Stimulated activated naive CD8-positive, alpha-beta T cell treated with anti-CD3 and anti-CD28 coated beads, Interleukin-15, Interleukin-2, amounts not matched to agents 100 ng/mL and 50 ng/mL, for 24 hours (primary cell): ENCODE measurements at regions not wholly inside any gene's neighbourhood (a gene's known extent, or its start where the extent isn't known, plus 50 kb on each side); places are given as distances from the start of the nearest gene placed in this dataset.

Experiments
- H3K27ac Mint-ChIP-seq: one replicate; pipeline ENCODE4 v1.8.0; 2021; ENCODE audit warnings: mild to moderate bottlenecking, mixed read lengths
- H3K27me3 Mint-ChIP-seq: one replicate; pipeline ENCODE4 v1.8.0; 2021; ENCODE audit warnings: mixed read lengths
- H3K36me3 Mint-ChIP-seq: one replicate; pipeline ENCODE4 v1.8.0; 2021; ENCODE audit warnings: low read depth, mixed read lengths
- H3K4me1 Mint-ChIP-seq: one replicate; pipeline ENCODE4 v1.8.0; 2021; ENCODE audit warnings: low read depth, mixed read lengths
- H3K4me3 Mint-ChIP-seq: one replicate; pipeline ENCODE4 v1.8.0; 2021; ENCODE audit warnings: mild to moderate bottlenecking, mixed read lengths
- H3K9me3 Mint-ChIP-seq: one replicate; pipeline ENCODE4 v1.8.0; 2021; ENCODE audit warnings: mixed read lengths

DNA sequence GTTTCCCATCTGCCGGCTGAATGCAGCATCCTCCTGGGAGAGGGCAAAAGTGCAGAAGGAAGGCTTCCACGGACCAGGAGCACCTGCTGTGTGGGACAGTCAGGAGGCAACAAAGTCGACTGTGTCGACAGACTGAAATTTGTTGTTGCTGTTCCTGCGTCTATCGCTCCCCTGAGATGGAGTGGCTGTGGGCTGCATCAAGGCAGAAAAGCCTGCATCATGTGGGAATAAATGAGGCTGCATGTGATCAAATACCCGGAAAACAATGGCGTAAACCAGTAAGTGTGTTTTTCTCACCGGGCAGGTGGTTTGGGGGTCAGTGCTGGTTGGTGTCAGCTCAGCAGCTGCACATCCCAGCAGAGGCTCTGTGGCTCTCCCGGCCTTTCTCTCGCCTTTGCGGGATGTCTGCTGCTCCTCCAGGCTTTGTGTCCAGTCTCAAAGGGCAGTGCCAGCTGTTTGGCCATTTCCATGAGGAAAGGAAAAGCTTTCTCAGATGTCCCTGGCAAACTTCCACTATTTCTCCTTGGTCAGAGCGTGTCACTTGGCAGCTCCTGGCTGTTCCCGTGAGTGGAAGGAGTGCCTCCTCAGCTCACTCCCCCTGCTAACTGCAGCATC is 262.4 kb downstream of the NDUFA10 start:
- no peak overlapping the region for H3K27ac Mint-ChIP-seq
- H3K9me3 Mint-ChIP-seq: no peaks in the 10 kb centered on the region
- no peak overlapping the region for H3K4me3 Mint-ChIP-seq

DNA sequence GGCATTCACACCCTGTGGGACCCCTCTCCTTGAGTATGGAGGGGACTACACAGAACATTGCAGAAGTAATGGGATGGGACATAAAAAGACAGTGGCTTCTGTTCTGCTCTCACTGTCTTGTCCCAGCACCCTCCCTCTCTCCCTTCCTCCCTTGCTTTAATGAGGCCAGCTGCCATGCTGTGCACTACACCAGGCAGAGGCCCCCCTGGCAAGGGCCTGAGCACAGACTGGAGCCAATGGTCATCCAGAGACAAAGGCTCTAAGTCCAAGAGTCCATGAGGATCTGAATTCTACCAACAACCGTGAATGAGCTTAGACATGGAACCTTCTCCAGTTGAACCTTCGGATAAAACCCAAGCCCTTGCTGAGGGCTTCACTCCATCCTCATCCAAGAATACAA is 263.0 kb downstream of the NDUFA10 start:
- Mint-ChIP-seq H3K27ac (no peak overlapping the region), H3K4me3 (no peak overlapping the region), H3K36me3 (no peaks in the 10 kb centered on the region), H3K4me1 (peaks cover 4% of the 10 kb centered on the region), H3K9me3 (no peaks in the 10 kb centered on the region), H3K27me3 (no peaks in the 10 kb centered on the region)

More for the DNA sequence above, 262.4 kb downstream of the NDUFA10 start:
- H3K4me1 Mint-ChIP-seq: no peaks in the 10 kb centered on the region
- no peaks in the 10 kb centered on the region for H3K27me3 Mint-ChIP-seq
- no peaks in the 10 kb centered on the region for H3K36me3 Mint-ChIP-seq

- no peaks in the 10 kb centered on the region for H3K9me3 Mint-ChIP-seq
- no peaks in the 10 kb centered on the region for H3K27me3 Mint-ChIP-seq
- H3K4me1 Mint-ChIP-seq: peaks cover 9% of the 10 kb centered on the region
- no peaks in the 10 kb centered on the region for H3K36me3 Mint-ChIP-seq
- H3K27ac Mint-ChIP-seq: no peak overlapping the region
- H3K4me3 Mint-ChIP-seq: no peak overlapping the region
Measured at GRCh38 chr2:239760596-239760995, 264.5 kb downstream of the NDUFA10 start.

GRCh38 chr2:239758279-239758877 is 266.8 kb downstream of the NDUFA10 start:
- H3K4me3 Mint-ChIP-seq: no peak overlapping the region
- peaks cover 9% of the 10 kb centered on the region for H3K4me1 Mint-ChIP-seq
- H3K9me3 Mint-ChIP-seq: no peaks in the 10 kb centered on the region
- H3K27me3 Mint-ChIP-seq: no peaks in the 10 kb centered on the region
- H3K36me3 Mint-ChIP-seq: no peaks in the 10 kb centered on the region
- no peak overlapping the region for H3K27ac Mint-ChIP-seq

DNA sequence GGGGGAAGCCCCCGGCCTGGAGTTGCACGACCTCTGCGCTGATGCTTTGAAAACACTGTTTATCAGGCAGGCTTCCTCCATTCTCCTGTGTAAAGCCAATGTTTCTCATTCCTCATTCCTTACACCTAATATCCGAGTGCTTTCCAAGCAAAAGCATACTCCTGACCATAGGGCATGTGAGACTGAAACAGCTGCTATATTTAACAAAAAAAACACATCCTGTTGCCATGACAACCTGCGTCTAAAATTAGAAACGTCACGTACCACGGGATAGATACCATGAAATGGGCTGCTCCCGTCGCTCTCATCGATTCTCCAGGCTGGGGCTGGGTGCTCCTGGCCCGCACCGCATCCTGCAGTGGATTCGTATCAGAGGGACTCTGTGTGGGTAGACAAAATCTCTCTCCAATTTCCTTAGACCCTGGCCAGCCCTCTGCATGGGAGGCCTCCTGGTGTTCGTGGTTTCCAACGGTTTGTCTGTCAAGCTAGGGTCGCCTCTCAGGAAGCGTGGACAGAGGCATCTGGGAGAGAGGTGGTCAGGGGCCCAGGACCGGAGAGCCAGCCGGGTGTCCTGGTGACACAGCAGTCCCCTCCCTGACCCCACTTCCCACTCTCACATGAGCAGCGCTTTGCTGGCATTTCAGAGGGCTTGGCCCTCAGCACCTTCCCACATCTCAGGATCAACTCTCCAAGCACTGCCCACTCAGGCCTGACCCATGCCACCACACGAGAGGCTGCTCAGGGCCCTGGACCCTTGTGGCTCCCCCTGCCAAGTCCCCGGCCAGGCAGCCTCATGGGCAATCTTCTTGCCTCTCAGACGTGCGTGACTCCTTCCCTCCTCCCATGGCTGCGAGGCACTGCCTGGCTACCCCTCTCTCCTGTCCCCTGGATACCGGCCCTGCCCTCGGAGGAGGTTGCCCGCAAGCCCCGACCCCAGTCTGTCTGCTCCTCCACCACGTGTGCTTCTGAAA is 268.1 kb downstream of the NDUFA10 start:
- H3K4me3 Mint-ChIP-seq: no peak overlapping the region

GRCh38 chr2:239756031-239756789 is 268.9 kb downstream of the NDUFA10 start:
- no peaks in the 10 kb centered on the region for H3K27me3 Mint-ChIP-seq
- no peak overlapping the region for H3K27ac Mint-ChIP-seq
- H3K9me3 Mint-ChIP-seq: no peaks in the 10 kb centered on the region

More for the DNA sequence above, 268.1 kb downstream of the NDUFA10 start:
- no peaks in the 10 kb centered on the region for H3K36me3 Mint-ChIP-seq
- no peak overlapping the region for H3K27ac Mint-ChIP-seq
- no peaks in the 10 kb centered on the region for H3K9me3 Mint-ChIP-seq
- peaks cover 13% of the 10 kb centered on the region for H3K4me1 Mint-ChIP-seq
- no peaks in the 10 kb centered on the region for H3K27me3 Mint-ChIP-seq

DNA sequence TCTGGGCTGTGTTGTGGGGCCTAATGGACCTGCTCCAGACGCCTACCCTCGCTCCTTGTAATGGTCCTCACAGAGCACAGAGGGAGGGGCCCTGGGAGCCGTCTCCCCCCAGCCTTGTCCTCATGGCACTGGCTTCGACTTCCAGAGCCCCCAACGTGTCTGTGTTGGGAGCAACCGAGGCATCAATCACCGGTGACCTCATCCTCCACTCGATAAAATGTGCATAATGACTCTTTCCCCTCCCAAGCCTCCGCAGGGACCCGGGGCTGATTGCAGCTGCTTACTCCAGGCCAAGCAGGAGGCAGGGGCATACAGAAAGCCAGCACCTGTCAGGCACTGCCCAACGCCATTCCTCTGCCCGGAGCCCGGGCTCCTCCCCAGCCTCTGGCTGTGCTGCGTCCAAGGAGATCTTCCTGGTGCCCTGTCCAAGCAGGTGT is 271.7 kb downstream of the NDUFA10 start:
- no peaks in the 10 kb centered on the region for H3K36me3 Mint-ChIP-seq
- H3K27ac Mint-ChIP-seq: no peak overlapping the region
- no peaks in the 10 kb centered on the region for H3K27me3 Mint-ChIP-seq

More at GRCh38 chr2:239756031-239756789, 268.9 kb downstream of the NDUFA10 start:
- H3K4me3 Mint-ChIP-seq: no peak overlapping the region
- H3K4me1 Mint-ChIP-seq: peaks cover 14% of the 10 kb centered on the region
- no peaks in the 10 kb centered on the region for H3K36me3 Mint-ChIP-seq

DNA sequence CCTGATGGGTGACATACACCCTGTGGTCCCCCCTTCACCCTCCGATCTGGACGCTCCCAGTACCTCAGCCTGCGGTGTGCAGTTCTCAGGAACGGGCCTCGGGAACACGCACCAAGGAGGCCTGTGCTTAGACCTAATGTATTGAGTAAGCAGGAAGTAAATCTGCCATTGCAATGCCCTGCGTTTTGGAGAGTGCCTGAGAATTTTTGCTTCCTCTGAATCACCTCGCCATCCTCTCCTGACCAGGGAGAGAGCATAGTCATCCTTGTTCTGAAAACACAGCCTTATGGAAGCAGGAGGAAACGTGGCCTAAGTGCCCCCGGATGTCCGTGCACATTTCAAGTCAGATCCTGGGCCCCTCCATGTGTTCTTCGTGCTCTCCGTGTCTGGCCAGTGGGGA is 272.2 kb downstream of the NDUFA10 start:
- no peaks in the 10 kb centered on the region for H3K36me3 Mint-ChIP-seq
- H3K9me3 Mint-ChIP-seq: no peaks in the 10 kb centered on the region
- no peaks in the 10 kb centered on the region for H3K27me3 Mint-ChIP-seq
- no peak overlapping the region for H3K4me3 Mint-ChIP-seq
- no peak overlapping the region for H3K27ac Mint-ChIP-seq
- peaks cover 14% of the 10 kb centered on the region for H3K4me1 Mint-ChIP-seq

More for the DNA sequence above, 271.7 kb downstream of the NDUFA10 start:
- H3K9me3 Mint-ChIP-seq: no peaks in the 10 kb centered on the region
- H3K4me3 Mint-ChIP-seq: no peak overlapping the region
- peaks cover 14% of the 10 kb centered on the region for H3K4me1 Mint-ChIP-seq

- Mint-ChIP-seq H3K36me3 (no peaks in the 10 kb centered on the region), H3K27me3 (no peaks in the 10 kb centered on the region), H3K4me1 (peaks cover 7% of the 10 kb centered on the region), H3K4me3 (no peak overlapping the region), H3K9me3 (no peaks in the 10 kb centered on the region), H3K27ac (no peak overlapping the region)
Measured at GRCh38 chr2:239751679-239752355, 273.3 kb downstream of the NDUFA10 start.

GRCh38 chr2:239750929-239751678 is 274.0 kb downstream of the NDUFA10 start:
- Mint-ChIP-seq H3K27ac (no peak overlapping the region), H3K27me3 (no peaks in the 10 kb centered on the region), H3K9me3 (no peaks in the 10 kb centered on the region), H3K36me3 (no peaks in the 10 kb centered on the region), H3K4me1 (peaks cover 6% of the 10 kb centered on the region), H3K4me3 (no peak overlapping the region)

- H3K36me3 Mint-ChIP-seq: no peaks in the 10 kb centered on the region
- H3K4me1 Mint-ChIP-seq: peaks cover 6% of the 10 kb centered on the region
- no peak overlapping the region for H3K27ac Mint-ChIP-seq
- H3K9me3 Mint-ChIP-seq: no peaks in the 10 kb centered on the region
- no peaks in the 10 kb centered on the region for H3K27me3 Mint-ChIP-seq
- H3K4me3 Mint-ChIP-seq: no peak overlapping the region
Measured at GRCh38 chr2:239750045-239750835, 274.9 kb downstream of the NDUFA10 start.

DNA sequence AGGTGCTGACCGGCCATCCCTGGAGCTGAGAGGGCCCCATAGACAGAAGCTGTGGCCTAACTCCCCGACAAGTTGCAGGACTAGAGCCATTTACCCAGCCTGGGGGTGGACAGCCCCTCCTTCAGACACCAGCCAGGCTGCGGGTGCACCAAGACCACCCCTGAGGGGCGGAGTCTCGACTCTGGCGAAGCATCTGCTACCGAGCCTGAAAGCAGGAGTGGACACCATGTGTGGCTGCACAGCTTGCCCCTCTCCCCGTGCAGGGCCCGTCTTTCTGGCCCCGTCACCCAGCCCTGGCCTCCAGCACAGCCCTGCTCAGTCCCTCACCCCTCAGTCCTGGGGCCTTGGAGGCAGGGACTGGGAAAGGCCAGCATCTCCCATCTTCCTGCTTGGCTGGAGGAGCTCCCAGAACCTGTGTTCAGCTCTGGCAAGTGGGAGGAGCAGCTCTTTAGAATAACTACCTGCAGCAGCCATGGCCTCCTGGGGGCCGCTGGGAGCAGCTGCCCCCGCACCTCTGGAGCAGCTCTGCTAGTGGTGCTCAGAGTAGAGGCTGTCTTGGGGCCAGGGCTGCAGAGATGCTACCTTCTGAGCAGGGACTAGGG is 275.8 kb downstream of the NDUFA10 start:
- Mint-ChIP-seq H3K4me3 (no peak overlapping the region), H3K27me3 (no peaks in the 10 kb centered on the region), H3K9me3 (no peaks in the 10 kb centered on the region), H3K4me1 (peaks cover 6% of the 10 kb centered on the region), H3K36me3 (no peaks in the 10 kb centered on the region), H3K27ac (no peak overlapping the region)

DNA sequence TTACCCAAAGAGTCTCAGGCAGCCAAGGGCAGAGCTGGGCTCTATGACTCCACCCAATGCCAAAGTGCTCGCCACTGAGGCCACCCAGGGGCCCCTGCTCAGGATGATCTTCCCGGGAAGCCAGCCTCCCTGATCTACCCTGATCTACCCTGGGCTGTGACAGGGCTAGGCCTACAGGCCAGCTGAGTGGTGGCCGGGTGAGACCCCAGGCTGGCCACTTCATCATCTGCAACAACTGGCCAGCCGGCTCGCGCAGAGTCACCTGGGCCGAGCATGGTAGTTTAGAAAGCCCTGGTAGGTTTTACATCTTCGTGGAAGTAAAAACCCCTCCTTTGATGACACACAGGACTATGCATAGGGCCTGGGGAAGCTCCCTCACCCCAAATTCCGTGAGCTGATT is 276.3 kb downstream of the NDUFA10 start:
- peaks cover 6% of the 10 kb centered on the region for H3K4me1 Mint-ChIP-seq
- H3K9me3 Mint-ChIP-seq: no peaks in the 10 kb centered on the region
- H3K36me3 Mint-ChIP-seq: no peaks in the 10 kb centered on the region
- no peak overlapping the region for H3K4me3 Mint-ChIP-seq
- no peak overlapping the region for H3K27ac Mint-ChIP-seq
- no peaks in the 10 kb centered on the region for H3K27me3 Mint-ChIP-seq
